Astrocyte of the cerebellum (primary cell): ENCODE measurements at regions not wholly inside any gene's neighbourhood (a gene's known extent, or its start where the extent isn't known, plus 50 kb on each side); places are given as distances from the start of the nearest gene placed in this dataset.

Experiments
- DNase-seq: peaks from one replicate; pipeline ENCODE4 v3.0.0-alpha.2; 2011; ENCODE audit warnings: low read depth
- H3K4me3 ChIP-seq: 2 replicates; pipeline ENCODE4 v1.5.1; 2011; ENCODE audit warnings: mild to moderate bottlenecking, low read depth, low read length, moderate library complexity
- CTCF ChIP-seq: IDR thresholded peaks from 2 replicates; pipeline ENCODE4 v1.5.1; 2012; ENCODE audit warnings: low read length, low read depth, moderate library complexity, mild to moderate bottlenecking; ENCODE audit errors: missing control alignments
- in situ Hi-C: cut with HindIII; loops from 2 replicates; pipeline ENCODE4 v1.10.0; 2017; ENCODE audit warnings: low sequenced_read_pairs

GRCh38 chr11:8740129-8740528 is 57.5 kb downstream of the RPL27A start:
- H3K4me3 ChIP-seq, result no peak overlapping the region
- TF ChIP-seq CTCF, result no peak
- in situ Hi-C loops, result no loop called here
- no peak for DNase-seq

- H3K4me3 ChIP-seq, result no peak overlapping the region
- no peak for DNase-seq
- in situ Hi-C loops, result no loop called here
- TF ChIP-seq CTCF, result no peak
Observed at GRCh38 chr11:8744423-8744822, 61.8 kb downstream of the RPL27A start.

- no peak for DNase-seq
- in situ Hi-C loops, result no loop called here
- TF ChIP-seq CTCF, result no peak
- H3K4me3 ChIP-seq, result no peak overlapping the region
Observed at GRCh38 chr11:8745431-8746253, 63.0 kb downstream of the RPL27A start.

GRCh38 chr11:8746331-8746974 is 63.9 kb downstream of the RPL27A start:
- DNase-seq, result no peak
- in situ Hi-C loops, result no loop called here
- H3K4me3 ChIP-seq, result no peak overlapping the region
- no peak for TF ChIP-seq CTCF

GRCh38 chr11:8747173-8747572 is 64.6 kb downstream of the RPL27A start:
- no peak for TF ChIP-seq CTCF
- in situ Hi-C loops, result no loop called here
- no peak for DNase-seq
- H3K4me3 ChIP-seq, result no peak overlapping the region

GRCh38 chr11:8748317-8748716 is 65.7 kb downstream of the RPL27A start:
- DNase-seq, result no peak
- TF ChIP-seq CTCF, result no peak
- H3K4me3 ChIP-seq, result no peak overlapping the region
- in situ Hi-C loops, result no loop called here
